NCI-H1092 treated with DMSO at 0.1 percent for 48 hours (cell line): ENCODE measurements at regions not wholly inside any gene's neighbourhood (a gene's known extent, or its start where the extent isn't known, plus 50 kb on each side); places are given as distances from the start of the nearest gene placed in this dataset.
A peak's percentile ranks its signal among the peaks of the same experiment; 100 is the strongest.

ENCODE experiments used
- DNase-seq: peaks from one replicate; lab custom pipeline; 2025; lab: John Stamatoyannopoulos, UW

DNA sequence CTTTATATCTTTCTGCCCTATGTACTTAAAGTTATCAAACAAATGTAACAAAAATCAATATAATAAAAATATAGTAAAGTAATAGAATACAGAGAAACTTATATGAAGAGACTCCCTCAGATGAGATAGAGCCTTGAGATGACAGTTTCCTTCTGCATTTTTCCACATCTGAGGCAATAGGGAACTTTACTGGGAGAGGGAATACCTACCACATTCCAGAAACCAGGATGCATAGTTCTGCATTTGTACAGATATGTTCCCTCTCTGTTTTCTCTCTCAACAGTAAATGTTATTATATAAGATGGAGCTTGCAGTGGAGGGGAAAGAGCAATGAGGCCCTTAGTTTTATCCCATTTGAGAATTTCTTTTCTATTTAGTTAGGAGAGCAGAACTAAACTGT is 109.6 kb upstream of the KCNN2 start:
- no peak for DNase-seq

DNA sequence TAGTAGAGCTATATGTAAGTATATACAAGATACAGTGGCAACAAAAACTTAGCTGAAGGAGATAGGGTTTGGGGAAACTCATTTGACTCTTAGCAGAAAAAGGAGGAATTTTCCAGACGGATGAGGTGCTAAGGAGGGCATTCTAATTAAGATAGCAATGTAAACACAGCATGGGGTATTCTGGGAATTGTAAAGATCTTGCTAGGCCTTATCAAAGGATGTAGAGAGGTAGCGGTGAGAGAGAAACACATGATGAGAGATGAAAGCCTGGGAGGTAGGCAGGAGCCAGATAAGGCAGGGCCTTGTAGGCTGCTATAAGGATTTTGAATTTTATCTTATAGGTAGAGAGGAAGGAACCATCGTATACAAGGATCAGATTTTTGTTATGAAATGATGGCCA is 106.6 kb upstream of the KCNN2 start:
- no peak for DNase-seq

DNA sequence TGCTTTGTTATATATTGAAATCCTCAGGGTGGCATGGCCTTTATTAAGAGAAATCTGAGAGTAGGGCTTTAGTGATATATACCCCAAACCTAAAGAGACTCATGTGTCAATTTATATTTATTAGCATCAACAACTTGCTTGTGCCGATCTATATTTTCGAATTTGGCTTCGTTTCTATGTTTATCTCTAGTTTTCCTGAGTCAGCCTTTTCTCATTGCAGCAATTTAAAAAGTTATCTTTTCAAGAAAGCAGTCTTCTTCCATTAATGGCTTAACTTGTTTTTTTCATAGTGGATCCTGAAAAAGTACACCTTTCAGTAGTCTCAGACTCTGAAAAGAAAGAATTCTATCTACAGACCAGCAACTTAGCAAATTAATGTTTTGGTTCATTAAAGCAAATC is 99.9 kb upstream of the KCNN2 start:
- DNase-seq = no peak

DNA sequence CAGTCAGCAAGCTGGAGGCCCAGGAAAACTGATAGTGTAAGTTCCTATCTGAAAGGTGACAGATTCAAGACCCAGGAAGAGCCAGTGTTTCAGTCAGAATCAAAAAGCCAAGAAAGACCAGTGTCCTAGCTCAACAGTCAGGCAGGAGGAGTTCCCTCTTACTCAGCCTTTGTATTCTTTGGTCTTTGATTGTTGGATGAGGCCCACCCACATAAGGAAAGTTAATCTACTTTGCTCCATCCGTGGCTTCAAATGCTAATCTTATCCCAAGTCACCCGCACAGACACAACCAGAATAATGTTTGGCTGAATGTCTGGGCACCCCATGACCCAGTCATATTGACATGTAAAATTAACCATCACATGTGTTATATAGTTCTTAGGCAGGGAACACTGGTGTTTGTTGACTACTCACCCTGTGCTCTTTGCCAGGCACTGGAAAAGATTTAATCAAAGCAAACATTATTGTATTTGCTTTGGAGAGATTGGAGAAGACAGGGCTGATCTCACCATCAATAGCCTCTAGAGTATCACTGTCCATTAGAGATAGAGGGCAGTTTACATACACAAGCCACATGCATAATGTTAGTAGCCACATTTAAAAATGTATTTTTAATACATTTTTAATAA is 96.3 kb upstream of the KCNN2 start:
- DNase-seq = no peak

DNA sequence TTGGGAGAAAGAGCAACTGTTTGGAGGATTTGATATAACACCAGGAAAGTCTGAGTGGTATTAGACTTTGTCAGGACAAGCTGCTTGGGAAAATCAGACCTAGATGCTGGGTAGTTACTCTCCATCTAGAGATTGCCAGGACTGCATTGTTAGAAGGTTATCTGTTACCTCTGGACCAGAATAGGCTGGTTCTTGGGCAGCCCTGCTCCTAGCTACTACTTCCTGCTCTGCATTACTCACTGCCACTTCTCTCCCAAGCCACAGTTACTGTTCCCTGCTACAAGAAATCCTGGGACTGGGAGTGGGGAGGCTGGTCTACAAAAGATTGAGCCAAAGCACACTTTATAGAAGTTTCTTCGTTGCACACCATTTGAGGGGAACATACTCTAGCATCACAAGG is 95.5 kb upstream of the KCNN2 start:
- no peak for DNase-seq

DNA sequence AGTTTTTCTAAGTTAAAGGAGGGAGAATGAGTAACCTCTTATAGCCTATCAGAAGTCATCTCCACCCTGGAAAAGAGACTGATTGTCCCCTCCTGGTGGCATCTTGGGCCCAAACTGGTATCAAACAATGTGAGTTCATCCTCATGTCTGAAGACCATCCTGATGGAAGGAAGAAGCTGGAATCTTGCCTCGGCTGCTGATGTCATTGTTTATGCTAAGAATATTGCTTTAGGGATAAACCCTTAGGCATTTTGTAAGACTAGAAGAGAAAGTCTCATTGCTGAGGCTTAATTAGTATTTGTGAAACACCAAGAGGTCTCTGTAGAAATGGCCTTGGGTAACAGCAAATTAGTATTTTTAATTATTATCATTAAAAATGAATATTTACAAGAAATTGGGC is 65.7 kb upstream of the KCNN2 start:
- DNase-seq = no peak

DNA sequence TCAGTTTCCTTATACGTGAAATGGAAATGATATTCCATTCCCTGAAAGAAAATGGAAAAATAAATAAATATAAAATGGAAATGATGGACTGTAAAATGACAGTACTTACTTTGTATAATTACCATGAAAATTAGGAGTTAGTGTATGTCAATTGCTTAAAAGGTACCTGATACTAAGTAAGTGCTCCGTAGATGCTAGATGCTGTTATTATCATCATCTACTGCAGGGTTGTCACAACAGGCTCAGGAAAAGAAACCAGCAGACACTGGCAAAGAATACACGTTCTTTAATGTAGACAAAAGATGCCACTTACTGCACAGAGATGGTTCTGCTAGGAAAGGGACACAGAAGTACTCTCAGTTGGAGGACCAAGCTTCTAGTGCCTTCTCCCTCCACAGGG is 64.0 kb upstream of the KCNN2 start:
- DNase-seq = no peak

DNA sequence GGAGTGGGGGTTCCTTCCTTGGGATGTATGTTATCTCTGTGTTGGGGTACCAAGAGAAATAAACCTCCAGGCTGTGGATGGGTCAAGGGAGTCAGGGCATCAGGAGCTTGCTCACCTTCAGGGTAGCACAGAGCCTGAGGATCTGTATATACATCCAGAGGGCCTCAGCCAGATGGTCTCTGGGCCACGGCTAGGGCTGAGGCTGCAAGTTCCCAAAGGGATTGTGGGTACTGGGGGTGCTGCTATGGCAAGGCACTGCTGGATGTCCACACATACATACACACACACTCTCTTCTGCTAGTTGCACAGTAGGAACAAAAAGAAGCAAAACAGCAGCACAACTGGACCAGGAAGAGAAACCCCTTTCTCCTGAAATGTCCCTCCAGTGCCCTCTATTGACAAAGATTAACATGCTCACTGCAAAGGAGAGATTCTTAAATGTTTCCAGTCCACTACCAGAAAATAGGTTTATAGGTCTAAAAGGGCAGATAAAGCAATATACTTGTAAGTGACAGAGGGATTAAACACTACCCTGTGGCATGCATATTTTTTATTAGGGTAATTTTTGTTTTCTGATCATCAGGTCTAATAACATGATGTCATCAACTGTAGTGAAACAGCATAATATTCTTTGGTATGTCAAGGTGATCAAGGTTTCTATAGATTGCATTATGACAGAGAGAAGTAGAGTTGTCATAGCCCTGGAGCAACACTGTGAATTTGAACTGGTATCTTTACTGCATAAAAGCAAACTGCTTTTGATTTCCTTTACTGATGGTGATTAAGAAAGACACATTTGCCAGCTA is 56.3 kb upstream of the KCNN2 start:
- peak; percentile 20 for DNase-seq

DNA sequence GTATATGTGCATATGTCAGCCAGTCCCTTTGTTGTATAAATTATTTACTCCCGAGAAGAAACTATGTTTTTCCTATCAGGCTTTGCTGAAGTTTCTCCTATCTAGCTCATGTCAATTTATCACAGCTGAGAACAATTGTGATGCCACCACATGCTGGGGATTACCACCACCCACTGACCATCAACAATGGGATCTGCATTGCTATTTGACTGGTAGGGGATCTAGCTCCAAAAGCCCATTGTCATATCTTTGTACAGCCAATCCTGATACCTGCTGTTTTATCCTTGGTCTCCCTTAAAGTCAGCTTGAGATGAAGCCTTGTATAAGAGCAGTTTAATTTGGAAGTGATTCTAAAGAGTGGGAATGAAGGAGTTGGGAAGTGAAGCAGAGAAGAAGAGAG is 53.9 kb upstream of the KCNN2 start:
- DNase-seq = no peak

DNA sequence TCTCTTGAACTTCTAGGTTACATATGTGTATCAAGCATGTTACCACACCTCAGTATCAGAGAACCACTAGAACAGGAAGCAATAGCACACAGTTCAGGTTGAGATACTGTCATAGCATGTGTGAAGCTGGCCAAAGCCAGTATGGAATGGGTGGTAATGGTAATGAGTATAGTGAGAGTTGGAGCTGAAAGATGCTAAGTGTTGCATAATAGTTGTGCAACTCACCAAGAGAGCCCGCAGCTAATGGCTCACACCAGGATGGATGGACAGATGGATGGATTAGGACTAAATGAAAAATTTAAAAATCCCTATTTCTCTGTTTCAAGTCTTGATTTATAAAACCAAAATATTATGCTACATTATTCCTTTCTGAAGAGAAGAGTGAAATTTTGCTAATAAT is 53.4 kb upstream of the KCNN2 start:
- no peak for DNase-seq

DNA sequence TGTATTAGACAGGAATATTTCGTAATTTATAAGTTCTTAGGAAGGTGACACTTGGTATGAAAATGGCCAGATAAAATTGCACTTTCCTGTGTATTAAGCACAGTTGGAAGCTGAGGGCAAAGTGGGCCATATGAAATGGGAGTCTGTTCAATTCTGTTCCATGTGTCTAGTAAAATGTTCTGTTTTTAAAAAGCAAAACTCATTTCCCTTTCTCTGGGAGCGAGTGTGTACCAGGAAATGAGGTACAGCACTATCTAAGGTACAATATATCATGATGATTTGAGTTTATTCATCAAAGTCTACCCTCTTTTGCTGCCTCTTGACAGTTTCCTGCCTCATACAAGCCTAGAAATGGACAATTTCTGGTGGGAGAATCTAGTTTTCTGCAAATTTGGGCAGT is 51.2 kb upstream of the KCNN2 start:
- DNase-seq = no peak

DNA sequence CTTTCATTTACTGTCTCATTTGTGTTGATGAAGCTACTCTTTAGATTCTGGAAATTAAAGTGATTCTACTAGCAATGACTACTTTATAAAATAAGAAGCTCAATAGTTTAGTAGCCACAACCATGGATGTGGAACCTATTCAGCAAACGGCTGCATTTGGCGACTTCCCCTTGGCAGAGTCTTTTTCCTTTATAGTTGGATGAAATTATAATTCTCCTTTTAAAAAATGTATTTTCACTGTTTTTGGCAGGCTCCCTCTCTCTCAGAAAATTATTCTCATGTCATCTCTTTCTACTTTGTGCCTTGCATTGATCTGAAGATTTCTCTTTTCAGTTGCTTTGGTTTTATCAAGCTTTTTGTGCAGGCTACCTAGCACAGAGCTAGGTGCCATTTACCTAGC is 50.6 kb upstream of the KCNN2 start:
- no peak for DNase-seq

DNA sequence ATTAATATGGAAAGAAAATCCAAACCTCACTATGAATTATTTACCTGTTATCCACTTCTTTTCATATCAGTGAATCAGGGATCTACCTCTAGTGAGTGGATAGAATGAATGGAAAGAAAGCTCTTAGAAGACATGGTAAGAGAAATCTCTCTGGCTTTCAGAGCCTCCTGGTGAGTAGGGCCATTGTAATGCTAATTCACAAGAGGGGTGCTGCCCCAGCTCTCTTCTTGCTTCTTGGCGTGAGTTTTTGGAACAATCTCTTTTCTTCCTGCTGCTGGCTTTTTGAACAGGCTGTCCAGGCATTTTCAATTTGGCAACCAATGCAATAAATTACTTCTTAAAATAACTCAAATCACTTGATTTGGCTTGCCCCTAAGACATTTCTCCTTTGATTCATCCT is 49.9 kb upstream of the KCNN2 start:
- no peak for DNase-seq
